HG03457 (cell line): ENCODE measurements at regions not wholly inside any gene's neighbourhood (a gene's known extent, or its start where the extent isn't known, plus 50 kb on each side); places are given as distances from the start of the nearest gene placed in this dataset.

Source experiments
- ATAC-seq: cut with Tn5 transposase; IDR thresholded peaks from one replicate; pipeline ENCODE4 v1.9.1; 2021; ENCODE audit warnings: moderate number of reproducible peaks; ENCODE audit not compliant: unreplicated experiment

- no peak for ATAC-seq
These were observed 361.9 kb downstream of the CYRIA start for GRCh38 chr2:16303761-16304160.

DNA sequence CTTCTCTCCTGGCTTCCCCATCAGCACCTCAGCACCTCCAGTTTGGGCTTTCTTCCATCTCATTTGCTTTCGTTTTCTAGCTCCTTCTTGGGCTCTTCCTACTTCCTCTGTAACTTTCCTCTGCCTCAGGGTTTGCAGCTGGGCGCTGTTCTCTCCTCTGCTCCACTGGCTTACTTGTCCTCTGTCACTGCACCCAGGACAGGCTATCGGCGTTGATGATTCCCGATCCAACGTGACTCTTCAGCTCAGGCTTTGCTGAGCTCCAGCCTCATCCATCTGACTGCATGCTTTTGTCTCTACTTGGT is 362.4 kb downstream of the CYRIA start:
- ATAC-seq = no peak

DNA sequence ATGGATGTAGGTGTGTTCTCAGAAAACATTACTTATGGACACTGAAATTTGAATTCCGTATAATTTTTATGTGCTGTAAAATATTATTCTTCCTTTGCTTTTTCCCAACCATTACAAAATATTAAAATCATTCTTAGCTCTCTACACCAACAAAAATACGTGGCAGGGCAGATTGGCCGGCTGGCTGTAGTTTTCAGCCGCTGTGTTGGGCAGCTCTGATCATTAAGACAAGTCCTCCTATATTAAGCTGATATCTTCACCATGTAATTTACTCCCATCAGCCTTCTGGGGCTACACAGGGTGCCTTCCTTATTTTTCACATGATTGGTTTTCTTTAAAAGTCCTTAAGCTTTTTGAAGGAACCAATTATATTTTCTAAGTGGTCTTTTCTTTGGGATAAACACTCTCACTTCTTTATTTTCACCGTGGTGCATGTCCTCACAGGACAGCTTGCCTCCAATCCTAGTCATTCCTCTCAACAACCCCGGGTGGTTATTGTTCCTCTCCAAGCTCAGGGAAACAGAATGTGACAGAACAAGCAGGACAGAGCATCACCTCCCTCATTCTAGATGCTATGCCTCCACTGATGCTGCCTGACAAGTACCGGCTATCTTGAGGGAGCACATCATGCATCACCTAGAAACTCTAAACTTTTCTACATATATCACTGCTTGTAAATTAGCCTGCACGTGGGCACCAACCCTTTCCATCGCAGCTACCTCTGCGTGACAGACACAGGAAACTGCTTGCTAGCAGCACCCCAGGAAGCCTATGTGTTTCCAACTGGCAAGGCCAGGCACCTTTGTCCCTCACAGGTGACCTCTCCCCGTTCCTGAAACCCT is 362.3 kb downstream of the MYCN start:
- ATAC-seq = no peak

DNA sequence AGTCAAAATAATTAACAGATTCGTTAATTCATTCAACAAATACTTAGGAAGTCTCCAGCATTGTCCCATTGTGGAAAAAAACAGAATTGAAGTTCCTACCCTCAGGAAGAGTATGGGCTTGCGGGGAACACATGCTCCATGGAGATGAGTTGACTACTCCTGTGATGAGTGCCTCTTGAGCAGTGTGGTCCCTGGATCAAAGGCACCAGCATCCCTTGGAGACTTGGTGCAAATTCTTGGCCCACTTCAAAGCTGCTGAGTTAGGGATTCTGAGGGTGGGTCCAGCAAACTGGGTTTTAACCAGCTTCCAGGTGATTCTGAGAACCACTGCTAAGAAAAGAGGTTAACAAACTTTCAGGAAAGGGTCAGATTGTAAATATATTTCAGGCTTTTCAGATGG is 361.6 kb downstream of the MYCN start:
- no peak for ATAC-seq

DNA sequence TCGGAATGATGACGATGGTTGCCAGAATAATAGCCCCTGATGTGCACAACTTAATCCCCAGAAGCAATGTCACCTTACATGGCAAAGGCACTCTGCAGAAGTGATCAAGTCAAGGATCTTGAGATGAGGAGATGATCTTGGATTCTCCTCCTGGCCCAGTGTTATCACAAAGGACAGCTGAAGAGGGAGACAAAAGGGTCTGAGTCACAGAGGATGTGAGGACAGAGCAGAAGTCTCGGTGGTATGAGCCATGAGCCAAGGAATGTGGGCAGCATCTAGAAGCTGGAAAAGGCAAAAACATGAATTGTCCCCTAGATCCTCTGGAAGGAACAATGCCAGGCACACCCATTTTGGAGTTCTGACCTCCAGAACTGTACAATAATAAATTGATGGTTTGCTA is 358.5 kb downstream of the MYCN start:
- no peak for ATAC-seq

GRCh38 chr2:16296331-16297250 is 356.2 kb downstream of the MYCN start:
- ATAC-seq = no peak

- ATAC-seq = no peak
These were observed 355.6 kb downstream of the MYCN start for GRCh38 chr2:16296038-16296290.

- no peak for ATAC-seq
These were observed 354.4 kb downstream of the MYCN start for GRCh38 chr2:16294791-16295190.

DNA sequence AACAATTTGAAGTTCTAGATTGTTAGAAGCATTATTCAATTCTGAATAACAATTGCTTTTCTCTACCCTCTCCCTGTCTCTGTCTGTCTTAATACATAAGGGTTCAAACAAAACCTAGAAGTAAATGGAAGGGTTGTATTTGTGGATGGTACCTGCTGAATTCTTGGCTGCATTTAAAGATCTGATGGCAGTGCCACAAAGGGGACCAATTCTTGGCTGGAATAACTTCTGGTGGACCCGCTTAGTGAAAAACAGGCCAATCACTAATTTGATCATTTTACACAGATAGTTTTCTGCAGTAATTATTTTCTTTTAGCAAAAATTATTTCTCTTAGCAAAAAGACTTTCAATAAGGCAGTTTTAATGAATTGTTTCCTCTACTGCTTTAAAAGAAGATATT is 353.5 kb downstream of the MYCN start:
- no peak for ATAC-seq

DNA sequence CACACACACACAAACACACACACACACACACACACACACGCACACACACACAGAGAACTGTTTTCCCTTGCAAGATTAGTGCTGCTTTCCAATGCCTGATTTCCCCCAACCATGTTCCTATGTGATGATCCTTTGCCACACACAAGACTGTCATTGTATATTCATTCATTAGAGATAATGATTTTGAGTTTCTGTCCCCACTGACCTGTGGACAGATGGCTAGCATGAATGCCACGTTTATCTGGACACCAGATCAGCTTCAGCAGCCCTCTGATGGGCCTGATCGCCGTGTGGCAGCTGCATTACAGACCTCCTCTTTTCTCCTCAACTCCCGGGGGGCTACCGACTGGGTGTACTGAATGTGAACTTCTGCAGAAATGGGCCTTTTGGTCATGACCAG is 353.0 kb downstream of the MYCN start:
- ATAC-seq = no peak

- ATAC-seq = no peak
These were observed 351.6 kb downstream of the MYCN start for GRCh38 chr2:16291731-16292550.

GRCh38 chr2:16291226-16291625 is 350.9 kb downstream of the MYCN start:
- no peak for ATAC-seq

GRCh38 chr2:16290311-16291020 is 350.1 kb downstream of the MYCN start:
- no peak for ATAC-seq

DNA sequence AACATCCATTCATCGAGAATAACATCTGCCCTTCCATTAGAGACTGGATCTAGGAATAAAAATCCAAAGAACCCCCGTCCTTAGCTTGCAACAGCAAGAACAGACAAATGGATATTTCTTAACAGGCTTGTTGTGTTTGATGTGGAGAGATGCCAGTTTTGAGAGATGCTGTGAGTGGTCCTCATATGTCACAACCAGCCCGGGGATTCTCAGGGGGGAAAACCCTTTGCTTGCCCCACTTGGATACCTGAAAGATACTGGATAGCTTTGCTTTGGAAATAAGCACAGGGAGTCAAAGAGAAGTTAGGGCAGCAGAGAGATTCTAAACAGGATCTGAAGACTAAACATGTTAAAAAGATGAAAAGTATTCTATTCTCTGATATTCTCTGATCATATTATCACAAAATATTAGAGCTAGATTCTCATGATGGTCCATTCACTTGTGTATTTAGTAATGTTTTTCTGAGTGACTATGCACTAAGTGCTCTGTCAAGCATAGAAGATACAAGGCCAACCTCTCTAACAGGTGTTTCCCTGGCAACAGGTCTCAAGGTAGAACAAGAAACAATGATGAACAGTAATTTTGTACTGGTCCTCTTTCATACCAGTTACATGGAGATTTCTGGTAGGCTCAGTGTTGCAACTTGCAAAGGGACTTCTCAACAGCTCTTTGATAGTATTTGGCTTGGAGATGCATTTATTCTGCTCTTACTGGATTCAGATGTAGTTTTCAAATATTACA is 348.2 kb downstream of the MYCN start:
- no peak for ATAC-seq

GRCh38 chr2:16287831-16288230 is 347.5 kb downstream of the MYCN start:
- no peak for ATAC-seq

DNA sequence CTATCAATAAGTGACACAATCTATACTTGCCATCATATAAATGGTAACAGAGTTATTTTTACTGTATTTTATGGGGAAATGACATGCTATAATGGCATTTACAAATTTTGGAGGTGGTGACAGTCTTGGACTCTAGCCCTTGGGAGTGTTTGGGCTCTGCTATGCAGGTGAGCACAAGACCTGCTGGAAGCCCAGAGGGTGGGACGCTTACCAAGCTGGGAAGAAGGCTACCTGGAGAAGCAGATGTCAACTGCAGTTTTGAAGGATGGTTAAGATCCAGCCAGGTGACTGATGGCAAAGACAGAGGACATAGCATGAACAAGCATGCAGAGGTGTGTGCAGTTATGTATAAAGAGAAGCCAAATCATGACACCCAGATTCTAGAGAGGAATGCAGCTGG is 346.9 kb downstream of the MYCN start:
- ATAC-seq = no peak

DNA sequence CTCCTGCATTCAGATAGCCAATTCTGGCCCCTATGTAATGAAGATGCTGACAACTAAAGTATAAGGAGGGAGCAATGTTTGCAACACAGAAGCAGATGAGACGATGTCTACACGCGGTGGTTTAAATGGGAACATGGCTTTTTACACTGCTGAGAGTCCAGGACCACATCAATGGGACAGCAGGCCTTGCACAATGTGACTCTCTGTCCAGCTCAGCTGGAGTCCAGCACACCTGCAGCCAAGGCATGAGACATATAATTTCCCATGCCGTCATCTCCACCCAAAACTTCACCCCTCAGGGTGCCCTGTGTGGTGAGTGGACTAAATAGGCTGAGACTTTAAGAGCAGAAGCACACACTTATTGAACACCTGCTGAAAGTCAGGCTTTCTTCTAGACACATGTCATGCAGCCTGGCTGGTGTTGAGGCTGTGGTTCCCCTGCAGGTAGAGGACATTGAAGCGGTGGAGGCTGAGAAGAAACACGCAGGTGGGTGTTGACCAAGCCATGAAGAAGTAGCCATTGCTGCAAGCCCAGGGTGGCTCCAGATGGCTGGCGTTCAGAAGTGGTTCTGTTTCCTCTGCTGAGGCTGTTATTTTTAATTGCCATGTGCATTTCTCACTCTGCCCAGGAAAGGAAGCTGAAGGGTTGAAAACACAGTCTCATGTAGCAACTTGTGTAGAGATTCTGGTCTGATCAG is 345.6 kb downstream of the MYCN start:
- ATAC-seq = no peak

DNA sequence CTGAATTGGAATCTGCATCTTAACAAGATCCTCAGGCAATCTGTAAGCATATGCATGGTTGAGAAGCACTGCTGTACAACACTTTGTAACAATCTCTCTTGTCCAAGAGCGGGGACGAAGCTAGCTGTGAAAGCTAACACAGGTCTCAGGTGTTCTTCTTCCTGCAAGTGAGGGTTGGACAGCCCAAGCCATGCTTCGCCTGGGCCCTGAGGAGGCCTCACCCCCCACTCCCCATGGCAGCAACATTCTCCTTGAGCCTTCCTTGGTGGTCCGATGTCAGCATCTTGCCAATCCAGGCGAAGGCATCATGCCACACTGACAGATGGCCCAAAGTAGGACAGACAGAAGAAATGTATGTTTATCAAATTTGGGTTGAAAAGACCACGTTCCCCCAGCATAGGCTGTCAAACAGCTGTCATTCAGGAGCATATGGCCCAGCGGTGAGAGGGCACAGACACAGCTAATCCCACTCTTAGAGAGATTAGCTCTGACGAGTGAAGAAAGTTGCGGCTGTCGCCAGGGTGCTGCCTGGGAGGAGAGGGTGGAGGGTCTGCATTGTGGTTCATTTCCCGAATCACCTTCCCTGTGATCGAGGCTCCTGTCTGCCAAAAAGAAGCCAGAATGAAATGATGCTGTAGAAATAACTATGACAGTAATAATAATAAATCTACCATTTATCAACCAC is 344.7 kb downstream of the MYCN start:
- ATAC-seq = no peak
